ENCODE measurements at regions not wholly inside any gene's neighbourhood (a gene's known extent, or its start where the extent isn't known, plus 50 kb on each side); places are given as distances from the start of the nearest gene placed in this dataset.
"Not testable (repeated sequence)": the region's sequence is repeated elsewhere in the genome, so short reads cannot be mapped to it uniquely, and the experiment has no call there.

GRCh38 chr2:215793747-215794595, 219.4 kb downstream of the MREG start:
- no peak for TF ChIP-seq CTCF (conservative IDR thresholded peaks at IDR 0.05)
- H3K27ac ChIP-seq = peak overlapping the region; percentile 27; the same call in 1 of the 2 replicates

GRCh38 chr2:215791481-215791937, 221.8 kb downstream of the MREG start:
- TF ChIP-seq CTCF (conservative IDR thresholded peaks at IDR 0.05) = no peak
- H3K27ac ChIP-seq = no peak overlapping the region

- no peak overlapping the region for H3K27ac ChIP-seq
These were observed 222.6 kb downstream of the MREG start for GRCh38 chr2:215790523-215791421.

GRCh38 chr2:215787565-215788178, 225.7 kb downstream of the MREG start:
- TF ChIP-seq CTCF (conservative IDR thresholded peaks at IDR 0.05) = no peak
- H3K27ac ChIP-seq = no peak overlapping the region

More at GRCh38 chr2:215790523-215791421, 222.6 kb downstream of the MREG start:
- TF ChIP-seq CTCF (conservative IDR thresholded peaks at IDR 0.05) = no peak

- TF ChIP-seq CTCF (conservative IDR thresholded peaks at IDR 0.05) = no peak
- H3K27ac ChIP-seq = no peak overlapping the region
These were observed 226.3 kb downstream of the MREG start for GRCh38 chr2:215787025-215787424.

- no peak for TF ChIP-seq CTCF (conservative IDR thresholded peaks at IDR 0.05)
- no peak overlapping the region for H3K27ac ChIP-seq
These were observed 229.0 kb downstream of the MREG start for GRCh38 chr2:215784371-215784783.

- not testable (repeated sequence) for H3K27ac ChIP-seq
These were observed 229.7 kb downstream of the MREG start for GRCh38 chr2:215783640-215784039.

All from VCaP (cell line).